ENCODE measurements at regions not wholly inside any gene's neighbourhood (a gene's known extent, or its start where the extent isn't known, plus 50 kb on each side); places are given as distances from the start of the nearest gene placed in this dataset.
"Not testable (repeated sequence)": the region's sequence is repeated elsewhere in the genome, so short reads cannot be mapped to it uniquely, and the experiment has no call there.

DNA sequence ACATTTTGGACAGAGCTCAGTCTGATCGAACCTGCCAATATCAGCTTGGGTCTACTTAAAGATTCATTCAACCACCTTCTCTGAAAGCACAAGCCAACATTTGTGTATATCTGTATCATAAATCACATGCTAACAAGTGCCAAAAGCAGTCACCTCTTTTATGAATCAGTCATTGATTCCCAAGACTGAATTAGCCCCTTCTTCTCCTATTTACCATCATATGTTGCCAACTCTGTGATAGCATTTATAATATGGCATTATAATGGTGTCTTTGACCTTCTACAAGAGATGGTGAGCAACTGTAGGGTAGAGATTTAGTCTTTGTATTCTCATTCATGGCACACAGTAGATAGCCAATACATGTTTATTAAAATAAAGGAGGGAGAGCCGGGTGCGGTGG is 61.4 kb downstream of the DDX53 start:
- no peak for DNase-seq (ENCODE audit: low spot score)
- TF ChIP-seq, protein P1, sequence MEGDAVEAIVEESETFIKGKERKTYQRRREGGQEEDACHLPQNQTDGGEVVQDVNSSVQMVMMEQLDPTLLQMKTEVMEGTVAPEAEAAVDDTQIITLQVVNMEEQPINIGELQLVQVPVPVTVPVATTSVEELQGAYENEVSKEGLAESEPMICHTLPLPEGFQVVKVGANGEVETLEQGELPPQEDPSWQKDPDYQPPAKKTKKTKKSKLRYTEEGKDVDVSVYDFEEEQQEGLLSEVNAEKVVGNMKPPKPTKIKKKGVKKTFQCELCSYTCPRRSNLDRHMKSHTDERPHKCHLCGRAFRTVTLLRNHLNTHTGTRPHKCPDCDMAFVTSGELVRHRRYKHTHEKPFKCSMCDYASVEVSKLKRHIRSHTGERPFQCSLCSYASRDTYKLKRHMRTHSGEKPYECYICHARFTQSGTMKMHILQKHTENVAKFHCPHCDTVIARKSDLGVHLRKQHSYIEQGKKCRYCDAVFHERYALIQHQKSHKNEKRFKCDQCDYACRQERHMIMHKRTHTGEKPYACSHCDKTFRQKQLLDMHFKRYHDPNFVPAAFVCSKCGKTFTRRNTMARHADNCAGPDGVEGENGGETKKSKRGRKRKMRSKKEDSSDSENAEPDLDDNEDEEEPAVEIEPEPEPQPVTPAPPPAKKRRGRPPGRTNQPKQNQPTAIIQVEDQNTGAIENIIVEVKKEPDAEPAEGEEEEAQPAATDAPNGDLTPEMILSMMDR (IDR thresholded peaks at IDR 0.05; ENCODE audit: extremely low read depth, missing control alignments): no peak

DNA sequence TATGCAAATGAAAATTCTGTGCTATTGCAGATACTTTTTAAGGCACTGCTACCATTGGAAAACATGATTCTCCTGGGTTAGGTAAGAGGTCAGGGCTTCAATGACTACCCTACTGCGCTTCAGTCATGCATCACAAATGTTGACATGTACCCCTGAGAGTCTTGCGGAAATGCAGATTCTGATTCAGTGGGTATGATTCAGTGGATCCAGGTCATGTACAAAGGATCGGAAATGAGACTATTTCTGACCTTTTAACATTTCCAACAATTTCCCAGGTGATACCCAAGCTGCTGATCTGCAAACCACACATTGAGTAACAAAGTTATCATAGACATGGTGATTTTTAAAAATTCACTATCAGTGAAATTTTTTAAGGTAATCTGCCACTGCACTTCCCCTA is 62.6 kb downstream of the DDX53 start:
- TF ChIP-seq, protein P1 (IDR thresholded peaks at IDR 0.05; ENCODE audit: extremely low read depth, missing control alignments): no peak
- DNase-seq (ENCODE audit: low spot score): no peak

DNA sequence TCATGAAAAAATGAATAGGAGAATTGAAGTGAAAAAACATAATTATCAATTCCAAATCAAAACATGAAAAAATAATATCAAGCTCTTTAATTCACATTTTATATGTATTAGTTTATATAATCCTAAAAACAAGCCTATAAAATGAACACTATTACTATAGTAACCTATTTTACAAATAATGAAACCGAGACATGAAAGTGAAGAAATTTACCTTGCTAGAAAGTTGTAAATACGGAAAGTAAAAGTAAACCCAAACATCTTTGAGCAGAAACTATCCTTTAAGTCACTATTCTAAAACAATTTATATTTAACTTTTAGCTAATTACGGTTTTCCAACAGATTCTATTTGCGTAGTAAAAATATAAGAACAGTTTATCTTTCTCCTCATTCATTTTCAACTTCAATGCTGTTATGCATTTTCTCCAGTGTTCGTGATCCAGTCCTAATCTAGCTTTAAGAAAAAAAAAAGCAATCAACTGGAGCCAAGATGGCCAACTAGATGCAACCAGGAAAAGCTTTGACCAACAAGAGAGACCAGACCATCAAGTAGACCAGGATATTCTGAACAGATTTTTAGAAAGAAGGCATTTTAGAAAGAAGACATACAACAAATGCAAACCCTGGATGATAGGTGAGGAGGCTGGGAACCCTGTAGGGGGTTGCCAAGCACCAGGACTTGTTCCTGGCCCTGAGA is 67.0 kb downstream of the DDX53 start:
- DNase-seq (ENCODE audit: low spot score): no peak
- TF ChIP-seq, protein P1 (IDR thresholded peaks at IDR 0.05; ENCODE audit: extremely low read depth, missing control alignments): no peak

DNA sequence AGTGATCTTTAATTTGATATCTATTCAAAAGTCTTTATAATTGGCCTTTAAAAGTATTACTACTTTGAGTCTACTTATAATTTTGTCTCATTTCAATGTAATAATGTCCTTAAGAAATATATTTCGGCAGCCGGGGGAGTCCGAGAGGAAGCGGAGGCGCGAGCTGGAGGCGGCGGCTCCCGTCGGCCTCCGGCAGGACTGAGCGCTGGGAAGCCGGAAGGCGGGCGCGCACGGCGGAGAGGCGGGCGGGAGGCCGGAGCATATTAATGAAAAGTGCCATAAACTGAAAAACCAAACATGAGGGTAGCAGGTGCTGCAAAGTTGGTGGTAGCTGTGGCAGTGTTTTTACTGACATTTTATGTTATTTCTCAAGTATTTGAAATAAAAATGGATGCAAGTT is 75.7 kb downstream of the DDX53 start:
- DNase-seq (ENCODE audit: low spot score): not testable (repeated sequence)

DNA sequence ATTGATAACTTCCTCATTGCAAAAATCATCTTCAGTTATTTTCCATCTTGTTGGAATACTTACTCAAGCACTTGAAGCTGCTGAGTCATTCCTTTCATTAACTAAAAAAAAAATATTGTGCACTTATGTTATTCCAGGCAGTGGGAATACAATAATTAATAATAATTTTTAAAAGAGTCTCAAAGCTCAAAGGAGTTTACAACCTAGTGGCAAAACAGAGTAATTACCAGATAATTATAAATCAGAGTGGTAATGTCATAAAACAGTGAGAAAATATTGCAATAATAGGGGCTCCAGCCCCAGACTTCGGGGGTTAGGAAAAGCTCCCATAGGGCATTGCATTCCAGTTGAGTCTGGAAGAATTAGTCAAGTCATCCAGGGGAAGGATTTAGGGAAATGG is 79.6 kb downstream of the DDX53 start:
- TF ChIP-seq, protein P1 (IDR thresholded peaks at IDR 0.05; ENCODE audit: extremely low read depth, missing control alignments): no peak
- no peak for DNase-seq (ENCODE audit: low spot score)

DNA sequence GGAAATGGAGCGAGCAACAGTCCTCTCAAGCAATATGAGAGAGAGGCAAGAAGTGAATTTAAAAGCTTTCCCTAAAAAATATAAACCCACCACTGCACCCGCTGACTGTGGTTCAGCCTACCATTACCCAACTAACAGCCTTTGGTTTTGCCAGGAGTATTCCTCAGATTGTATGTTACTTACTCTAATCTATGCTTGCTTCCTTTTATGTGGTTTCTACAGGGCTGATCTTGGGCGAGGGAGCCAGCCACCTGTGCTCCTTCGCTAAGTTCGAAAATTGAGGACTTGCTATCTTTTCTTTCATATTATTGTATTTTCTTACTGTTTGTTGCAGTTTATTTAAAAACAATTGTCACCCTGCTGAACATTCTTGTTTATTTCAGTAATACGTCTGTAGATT is 101.1 kb downstream of the DDX53 start:
- TF ChIP-seq, protein P1 (IDR thresholded peaks at IDR 0.05; ENCODE audit: extremely low read depth, missing control alignments): no peak
- no peak for DNase-seq (ENCODE audit: low spot score)

DNA sequence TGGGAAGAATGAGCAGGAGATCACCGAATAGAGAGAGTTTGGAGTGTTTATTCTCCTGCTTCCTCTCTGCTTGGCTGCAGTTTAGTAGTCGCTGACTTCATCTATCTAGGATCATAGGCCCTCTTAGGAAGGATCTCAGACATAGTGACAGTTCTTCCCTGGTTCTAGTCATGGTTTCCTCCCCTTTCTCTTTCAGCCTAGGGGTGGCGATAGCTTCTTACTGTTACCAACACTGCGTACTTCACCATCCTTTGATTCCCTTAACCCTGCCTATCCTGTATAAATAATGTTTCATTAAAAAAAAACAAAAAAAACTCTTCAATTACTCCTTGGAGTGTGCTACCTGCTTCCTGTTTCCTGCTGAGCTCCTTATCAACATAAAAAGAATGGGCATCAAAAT is 103.8 kb downstream of the DDX53 start:
- DNase-seq (ENCODE audit: low spot score): no peak
- TF ChIP-seq, protein P1 (IDR thresholded peaks at IDR 0.05; ENCODE audit: extremely low read depth, missing control alignments): no peak

DNA sequence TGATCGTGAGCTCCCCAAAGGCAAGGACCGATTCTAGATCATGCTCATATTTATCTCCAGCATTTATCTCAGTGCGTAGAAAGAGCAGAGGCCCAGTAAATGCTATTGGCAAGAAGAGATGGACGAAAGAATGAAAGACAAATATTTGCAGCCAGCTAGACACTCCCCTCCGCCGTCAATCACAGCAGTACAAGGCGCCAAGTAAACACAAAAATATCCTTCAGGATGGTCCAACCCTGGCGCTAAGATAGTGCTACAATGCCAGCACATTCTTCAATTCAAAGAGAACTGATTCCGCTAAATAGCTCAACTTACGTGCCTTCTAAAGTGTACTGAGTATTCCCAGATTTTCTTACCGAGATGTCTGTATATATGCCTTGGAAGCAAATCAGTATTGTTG is 114.5 kb downstream of the DDX53 start:
- TF ChIP-seq, protein P1 (IDR thresholded peaks at IDR 0.05; ENCODE audit: extremely low read depth, missing control alignments): no peak
- no peak for DNase-seq (ENCODE audit: low spot score)

Measured in GM20000 (cell line).